ENCODE measurements at regions not wholly inside any gene's neighbourhood (a gene's known extent, or its start where the extent isn't known, plus 50 kb on each side); places are given as distances from the start of the nearest gene placed in this dataset.

DNA sequence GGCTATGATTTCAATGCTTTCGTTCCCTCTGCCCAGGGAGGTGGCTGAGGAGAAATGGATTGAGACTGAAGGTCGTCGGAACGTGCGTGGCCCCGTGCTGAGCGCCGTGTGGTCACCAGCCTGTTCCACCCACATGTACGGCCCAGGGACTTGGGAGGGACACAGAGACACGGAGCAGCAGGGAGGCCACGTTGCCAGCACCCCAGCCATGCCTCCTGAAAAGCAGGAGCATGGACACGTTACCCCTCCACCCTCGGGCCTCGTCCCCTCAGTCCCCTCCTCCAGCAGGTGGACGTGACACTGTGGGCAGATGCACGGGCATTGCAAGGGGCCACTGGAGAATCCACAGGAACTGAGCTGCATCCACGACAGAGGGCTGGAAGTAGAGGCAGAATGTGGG is 133.1 kb upstream of the CST7 start:
- no peak for DNase-seq (ENCODE audit: low read depth)

DNA sequence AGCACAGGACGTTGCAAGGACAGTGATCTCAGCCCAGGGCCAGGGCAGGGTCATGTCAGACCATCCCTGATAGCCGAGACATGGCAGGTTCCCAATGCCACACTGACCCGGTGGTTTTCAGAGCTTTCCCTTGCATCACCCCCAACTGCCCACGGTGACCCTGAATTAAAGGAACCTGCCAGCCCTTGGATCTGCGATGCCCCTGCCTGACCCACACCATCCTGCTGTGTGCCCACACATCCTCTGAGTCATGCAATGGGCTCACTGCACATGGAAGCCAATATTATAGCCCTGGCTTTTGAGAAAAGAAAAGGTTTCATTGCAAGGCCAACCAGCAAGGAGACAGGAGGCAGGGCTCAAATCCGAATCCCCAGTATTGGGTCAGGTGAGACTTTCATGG is 132.6 kb upstream of the CST7 start:
- no peak for DNase-seq (ENCODE audit: low read depth)

DNA sequence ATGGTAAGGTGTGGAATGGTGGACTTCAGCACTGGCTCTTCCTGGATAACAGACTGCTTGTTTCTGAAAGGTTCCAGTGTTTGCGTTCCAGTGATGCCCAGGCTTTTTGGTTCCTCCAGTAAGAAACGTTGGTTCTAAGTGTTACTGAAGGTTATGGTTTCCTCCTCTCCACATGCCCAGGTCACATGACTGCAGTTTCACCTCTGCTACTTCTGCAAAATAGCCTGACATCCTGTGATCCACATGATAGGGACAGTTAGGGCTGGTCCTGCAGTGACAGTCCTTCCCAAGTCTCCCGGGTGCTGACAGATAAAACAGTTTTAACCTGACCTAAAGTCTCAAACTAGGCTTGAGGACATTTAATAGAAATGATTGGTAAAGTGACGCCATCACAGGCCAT is 132.2 kb upstream of the CST7 start:
- DNase-seq (ENCODE audit: low read depth), result no peak

DNA sequence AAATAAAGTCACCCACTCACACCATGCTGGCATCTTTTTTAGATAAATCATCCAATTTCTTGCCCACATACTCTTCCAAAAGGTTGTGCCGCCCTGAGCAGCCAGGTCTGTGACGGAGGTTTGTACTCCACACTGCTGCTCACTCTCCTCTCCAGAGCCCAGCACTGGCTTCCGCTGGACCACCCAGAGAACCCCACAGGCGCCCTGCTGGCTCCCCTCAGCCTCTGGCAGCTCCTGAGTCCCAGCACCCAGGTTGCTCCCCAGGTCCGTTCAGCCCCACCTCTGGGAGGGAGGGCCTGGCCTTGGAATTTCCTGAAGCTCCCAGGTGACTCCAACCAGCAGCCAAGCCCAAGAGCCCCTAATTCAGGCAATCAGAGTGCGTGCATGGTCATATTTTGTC is 131.7 kb upstream of the CST7 start:
- no peak for DNase-seq (ENCODE audit: low read depth)

DNA sequence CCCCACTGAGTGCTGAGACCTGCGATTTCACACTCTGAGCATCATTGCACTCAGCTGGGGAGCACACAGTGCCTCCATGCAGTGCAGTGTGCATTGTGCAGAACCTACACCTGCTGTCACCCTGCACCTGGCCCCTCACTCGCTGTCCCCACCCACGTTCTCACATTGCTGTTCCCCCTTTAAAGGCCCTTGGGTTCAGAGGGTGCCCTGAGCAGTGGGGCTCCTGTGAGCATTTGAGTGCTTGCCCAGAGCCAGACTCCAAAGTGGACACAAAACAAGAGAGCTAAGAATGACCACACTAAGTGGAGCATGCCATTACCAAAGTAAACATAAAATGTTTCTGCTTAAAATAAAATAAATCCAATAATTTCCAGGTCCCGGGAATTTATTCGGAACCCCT is 131.0 kb upstream of the CST7 start:
- DNase-seq (ENCODE audit: low read depth), result no peak

DNA sequence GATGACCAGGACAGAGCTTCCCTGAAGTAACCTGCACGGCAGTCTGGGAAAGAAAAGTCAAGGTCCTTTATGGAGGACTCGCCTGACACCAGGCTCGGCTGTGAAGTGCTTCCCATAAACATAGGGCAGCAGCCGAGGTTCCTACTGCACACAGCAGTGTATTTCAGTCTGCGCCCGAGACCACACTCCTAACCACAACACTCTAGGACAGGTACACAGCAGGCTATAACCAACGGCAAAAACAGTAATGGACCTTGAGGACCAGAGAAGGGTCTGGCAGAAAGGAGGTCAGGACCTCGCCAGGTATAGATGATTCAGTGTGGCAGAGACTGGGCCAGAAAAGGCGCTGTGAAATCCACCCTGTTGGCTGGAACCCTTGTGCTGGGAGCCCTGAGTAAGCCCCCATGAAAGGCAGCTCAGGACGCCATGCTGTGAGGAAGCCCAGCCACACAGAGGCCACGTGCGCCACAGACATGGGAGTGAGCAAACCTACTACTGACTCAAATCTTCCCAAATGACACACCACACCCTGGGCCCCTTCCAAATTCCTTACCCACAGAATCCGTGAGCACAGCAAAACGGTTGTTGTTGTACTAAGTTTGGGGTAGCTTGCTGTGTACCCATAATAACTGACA is 129.6 kb upstream of the CST7 start:
- no peak for DNase-seq (ENCODE audit: low read depth)

DNA sequence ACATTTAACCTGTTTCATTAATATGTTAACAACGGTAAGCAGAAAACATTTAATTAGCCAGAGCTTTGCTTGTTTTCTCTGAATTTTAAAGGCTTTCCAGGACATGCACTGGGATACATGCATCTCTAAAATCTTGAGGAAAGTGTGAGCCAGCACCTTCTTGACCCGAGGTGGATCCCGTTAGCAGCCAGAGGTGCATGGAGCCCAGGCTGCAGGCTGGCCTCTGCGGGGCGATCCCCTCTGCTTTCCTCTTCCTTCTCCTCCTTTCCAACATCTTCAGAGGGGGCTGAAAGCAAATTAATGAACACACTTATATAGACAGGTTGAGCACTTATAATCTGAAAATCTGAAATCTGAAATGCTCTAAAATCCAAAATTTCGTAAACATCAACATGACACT is 128.7 kb upstream of the CST7 start:
- no peak for DNase-seq (ENCODE audit: low read depth)

DNA sequence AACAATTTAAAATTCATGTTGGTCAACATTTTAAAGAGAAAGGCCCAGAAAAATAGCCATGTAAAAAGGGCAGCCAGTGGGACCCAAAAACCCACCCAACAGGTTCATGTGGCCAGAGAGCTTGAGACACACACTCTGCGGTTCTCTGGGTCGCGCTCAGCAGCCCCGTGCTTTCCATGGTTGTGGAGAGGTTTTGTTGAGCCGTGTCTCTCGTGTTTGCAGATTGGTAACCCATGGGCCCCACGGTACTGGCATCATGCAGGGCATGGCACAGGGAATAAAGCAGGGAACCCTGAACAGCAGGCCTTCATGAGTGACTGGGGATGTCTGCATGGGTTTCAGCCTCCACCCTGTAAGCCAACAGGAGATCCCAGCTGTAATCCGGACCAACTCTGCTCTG is 127.7 kb upstream of the CST7 start:
- DNase-seq (ENCODE audit: low read depth), result no peak

DNA sequence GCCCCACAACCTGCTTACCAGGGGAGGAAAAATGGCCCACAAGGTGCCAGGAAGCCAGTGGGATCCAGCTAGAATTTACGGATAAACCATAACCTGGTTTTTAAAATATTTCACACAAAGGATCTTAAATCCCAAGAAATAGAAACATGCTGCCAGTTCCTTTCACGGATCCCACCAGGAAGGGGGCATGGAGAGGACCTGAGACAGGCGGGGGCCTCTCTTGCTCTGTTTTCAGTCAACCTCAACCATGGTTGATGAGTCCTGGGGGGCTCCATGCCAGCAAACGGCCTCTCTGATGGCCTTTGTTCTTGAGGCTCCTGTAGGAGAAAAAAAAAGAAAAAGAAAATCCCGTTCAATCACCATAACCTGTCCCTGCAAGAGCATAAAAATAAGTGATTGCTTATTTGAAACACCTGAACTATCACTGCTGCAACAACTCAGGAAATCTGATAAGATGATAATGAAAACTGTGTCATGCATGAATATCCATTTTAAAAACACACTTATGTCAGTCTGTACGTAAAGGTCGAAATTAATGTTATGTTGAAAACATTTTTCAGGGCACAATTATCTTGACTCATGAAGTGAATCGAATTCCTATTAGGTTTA is 125.8 kb upstream of the CST7 start:
- DNase-seq (ENCODE audit: low read depth), result no peak

DNA sequence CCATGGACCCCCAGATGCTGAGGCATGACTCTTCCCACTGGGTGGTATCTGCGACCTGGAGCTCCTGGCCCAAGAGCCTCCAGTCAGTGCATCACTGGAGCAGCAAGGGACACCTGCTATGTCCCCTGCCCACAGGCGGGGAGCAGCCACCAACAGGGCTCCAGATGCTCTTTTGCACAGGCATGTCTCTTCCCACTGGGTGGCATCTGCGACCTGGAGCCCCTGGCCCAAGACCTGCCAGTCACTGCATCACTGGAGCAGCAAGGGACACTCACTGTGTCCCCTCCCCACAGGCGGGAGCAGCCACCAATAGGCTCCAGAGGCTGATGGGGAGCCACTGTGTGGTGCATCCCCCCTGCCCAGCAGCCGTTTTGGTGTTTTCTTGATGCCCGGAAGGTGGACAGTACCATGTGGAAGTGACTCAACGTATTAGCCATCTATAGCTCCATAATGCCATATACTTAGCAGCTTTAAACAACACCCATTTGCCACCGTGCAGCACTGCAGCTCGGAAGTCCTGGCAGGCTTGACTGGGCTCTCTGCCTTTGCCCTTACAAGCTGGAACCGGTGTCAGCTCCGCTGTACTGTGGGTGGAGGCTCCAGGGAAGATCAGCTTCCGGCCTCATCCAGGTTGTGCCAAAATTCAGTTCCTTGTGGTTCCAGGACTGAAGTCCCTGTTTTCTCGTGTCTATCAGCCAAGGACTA is 124.9 kb upstream of the CST7 start:
- no peak for DNase-seq (ENCODE audit: low read depth)

DNA sequence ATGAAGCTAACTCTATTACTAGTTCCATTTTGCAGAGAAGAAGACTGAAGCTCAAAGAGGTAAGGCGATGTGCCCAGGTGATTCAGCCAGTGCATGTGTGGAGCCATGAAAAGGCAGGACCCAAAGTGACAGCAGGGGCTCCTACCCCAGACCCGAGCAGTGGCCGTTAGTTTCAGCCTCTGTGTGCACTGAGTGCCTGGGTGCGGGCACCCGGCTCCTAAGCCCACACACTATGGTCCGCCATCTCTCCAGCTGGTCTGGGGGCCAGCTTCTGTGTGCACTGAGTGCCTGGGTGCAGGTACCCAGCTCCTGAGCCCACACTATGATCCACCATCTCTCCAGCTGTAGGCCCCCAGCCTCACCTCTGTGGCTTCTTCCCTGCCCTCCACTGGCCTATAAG is 123.5 kb upstream of the CST7 start:
- DNase-seq (ENCODE audit: low read depth), result no peak

DNA sequence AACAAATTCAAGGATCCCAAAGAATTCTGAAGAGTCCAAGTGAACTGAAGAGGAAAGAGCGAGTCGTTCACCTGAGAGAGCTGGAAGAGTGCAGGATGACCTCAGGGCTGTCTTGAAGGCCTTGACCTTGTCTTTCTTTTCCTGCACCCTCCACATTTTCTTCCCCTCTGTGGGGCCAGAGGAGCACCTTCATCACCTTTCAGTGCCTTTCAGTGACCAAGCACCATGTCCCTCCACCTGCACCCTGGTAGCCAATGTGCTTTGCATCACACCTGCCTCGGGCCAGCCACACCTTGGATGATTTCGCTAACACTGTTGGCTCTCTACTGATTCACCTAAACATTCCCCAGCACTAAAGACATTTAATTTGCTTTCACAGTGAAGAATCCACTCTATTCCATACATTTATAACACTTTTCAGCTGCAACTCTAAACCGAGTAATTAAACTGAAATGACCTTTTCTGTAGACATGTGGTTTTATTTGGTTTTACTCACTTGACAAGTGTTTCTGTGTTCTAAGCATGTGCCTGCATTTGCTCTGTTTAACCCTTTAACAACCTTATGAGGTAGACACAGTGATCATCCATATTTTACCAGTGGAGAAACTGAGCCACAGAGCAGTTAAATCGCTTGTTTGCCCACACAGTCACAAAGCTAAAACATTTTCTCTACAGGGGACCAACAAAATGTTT is 121.3 kb upstream of the CST7 start:
- DNase-seq (ENCODE audit: low read depth), result no peak

DNA sequence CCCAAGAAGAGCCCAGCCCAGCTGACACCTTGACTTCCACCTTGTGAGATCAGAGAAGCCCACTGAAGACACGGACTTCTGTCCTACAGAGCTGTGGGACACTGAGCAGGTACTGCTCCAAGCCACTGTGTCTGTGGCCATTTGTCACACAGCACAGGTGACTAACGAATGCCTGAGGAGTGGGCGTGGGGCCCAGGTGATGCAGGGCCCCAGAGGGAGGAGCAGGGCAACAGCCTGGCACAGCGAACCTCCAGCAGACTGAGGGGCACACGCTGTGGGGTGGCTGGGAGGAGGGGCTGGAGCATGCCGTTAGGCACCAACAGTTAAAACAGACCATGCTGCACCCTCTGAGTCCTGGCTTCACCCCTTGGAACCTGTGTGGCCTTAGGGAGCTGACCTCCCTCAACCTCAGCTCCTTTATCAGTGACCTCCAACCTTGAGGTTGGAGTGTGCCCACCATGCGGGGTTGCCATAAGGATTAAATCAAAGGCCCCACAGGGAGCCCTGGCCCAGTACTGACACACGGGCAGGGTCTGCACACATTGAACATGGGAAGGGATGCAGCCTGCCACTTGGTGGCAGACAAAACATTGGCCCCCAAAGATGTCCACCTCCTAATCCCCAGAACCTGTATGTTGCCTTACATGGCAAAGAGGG is 119.9 kb upstream of the CST7 start:
- no peak for DNase-seq (ENCODE audit: low read depth)

DNA sequence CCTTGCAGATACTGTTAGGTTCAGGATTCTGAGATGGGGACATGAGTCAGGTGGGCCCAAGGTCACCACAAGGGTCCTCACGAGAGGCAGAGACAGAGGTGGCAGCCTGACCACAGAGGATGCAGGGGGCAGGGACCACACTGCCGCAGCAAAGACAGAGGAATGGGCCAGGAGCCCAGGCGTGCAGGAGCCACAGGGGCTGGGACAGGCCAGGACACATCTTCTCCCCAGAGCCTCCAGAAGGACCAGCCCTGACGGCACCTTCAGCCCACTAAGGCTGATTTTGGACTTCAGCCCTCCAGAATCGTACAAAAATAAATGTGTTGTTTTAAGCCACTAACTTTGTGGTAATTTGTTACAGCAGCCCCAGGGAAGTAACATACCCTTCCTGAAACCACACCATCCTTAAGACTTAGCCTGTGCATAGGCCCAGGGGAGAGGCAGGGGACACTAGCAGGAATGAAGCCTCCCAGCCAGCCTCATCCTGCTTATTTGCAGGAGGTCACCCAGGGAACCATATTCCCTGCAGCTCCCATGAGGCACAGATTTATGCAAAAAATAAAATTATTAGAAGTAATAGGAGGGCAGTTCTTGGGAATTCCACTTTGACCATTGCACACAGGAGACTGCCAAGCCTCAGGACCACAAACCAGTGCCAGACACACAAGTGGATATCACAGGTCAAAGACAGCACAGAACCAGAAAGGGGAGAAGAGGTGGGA is 119.3 kb upstream of the CST7 start:
- DNase-seq (ENCODE audit: low read depth), result no peak

DNA sequence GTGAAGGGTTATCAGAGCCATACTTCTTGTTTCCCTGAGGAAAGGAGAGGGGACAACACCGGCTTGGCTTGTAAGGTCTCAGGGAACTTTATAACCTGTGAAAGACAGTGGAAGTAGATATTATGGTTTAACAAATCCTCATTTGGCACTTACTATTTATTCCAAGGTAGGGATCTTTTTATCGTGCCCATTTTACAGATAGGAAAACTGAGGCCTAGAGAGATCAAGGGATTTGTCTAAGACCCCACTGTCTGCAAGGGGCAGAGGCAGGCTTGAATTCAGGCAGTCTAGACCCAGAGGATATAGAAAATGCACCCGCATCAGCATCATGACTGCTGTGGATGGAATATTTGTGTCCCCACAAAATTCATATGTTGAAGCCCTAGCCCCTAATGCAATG is 118.4 kb upstream of the CST7 start:
- no peak for DNase-seq (ENCODE audit: low read depth)

DNA sequence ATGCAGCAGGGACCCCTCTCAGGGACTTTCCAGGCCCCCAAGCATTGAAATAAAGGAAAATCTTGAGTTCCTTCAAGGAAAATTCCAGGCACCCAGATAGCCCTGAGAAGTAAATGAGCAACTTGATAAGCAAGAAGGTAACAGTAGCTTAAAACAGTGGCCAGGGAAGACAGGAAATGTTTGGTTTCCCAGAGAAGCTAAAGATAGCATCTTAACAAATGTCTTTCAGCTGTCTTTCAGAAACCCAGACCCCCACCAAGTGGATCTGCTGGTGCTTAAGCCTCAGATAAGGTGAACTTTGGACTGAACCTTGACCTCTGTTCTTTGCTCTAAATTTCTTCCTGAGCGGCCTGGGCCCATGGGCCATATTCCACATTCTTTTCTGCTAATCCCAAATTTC is 117.8 kb upstream of the CST7 start:
- DNase-seq (ENCODE audit: low read depth), result no peak

DNA sequence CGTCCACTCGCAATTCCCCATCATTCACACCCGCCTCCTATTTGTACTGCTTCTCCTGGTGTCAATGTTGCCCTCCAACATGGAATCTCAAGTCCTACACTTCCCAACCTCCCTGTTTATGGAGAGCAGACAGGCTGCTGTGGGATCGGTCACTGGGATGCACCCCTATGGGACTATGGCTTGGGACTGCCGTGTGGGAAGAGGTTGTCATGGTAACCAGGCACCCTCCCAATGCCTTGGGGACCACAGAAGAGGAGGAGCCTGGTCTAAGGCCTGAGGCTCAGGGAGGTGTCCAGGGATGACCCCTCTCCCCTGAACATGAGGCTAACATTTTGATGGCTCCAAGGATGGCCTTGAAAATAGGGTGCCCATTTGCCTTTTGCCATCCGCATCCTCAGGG is 116.6 kb upstream of the CST7 start:
- no peak for DNase-seq (ENCODE audit: low read depth)

DNA sequence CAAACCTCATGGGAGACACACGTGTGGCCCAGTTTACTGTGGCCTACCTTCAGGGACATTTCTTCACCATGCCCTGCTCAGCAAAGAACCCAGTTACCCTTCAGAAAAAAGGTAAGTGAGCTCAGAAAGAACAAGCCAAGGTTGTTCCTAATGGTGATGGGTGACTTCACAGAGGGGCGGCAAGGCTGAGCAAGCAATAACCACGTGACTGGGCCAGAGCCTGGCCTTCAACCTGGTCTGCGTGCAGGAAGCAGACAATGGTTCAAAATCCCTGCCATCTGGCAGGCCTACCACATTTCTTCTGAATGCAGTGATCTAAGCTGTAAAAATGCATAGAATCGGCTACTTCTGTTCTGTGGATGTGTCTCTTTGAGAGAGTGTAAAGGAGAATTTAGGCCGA is 115.5 kb upstream of the CST7 start:
- no peak for DNase-seq (ENCODE audit: low read depth)

DNA sequence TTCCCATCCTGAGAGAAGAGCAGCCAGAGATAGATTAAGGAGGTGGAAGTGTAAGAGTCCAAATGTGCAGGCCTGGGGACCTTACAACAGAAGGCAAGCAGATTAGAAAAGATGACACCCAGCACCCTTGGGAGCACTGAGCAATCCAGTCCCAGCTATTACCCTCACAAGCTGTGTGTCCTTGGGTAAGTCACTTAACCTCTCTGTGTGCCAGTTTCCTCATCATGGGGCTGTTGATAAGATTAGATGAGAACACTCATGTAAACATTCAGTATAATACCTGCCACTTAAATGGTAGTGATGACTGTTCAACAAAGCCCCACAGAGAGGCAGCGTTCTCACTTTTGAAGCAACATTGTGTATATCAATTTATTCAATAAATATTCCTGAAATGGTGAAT is 114.8 kb upstream of the CST7 start:
- DNase-seq (ENCODE audit: low read depth), result no peak

DNA sequence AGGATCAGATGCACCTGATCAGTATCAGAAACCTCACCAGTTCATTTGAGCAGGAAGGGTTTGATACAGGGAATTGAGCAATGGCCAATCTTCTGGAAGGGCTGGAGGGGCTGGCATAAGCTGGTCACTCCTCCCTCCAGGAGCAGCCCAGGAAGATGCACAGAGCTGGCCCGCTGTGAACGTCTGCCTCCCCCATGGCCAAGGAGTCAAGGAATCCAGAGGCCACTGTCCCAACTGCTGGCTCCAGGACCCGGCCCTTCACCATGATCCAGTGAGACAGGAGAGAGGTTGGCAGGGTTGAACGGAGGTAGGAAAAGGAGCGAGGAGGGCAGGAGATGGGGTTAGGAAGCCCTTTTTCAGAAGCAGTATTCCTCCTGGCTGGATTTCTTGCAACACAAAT is 113.9 kb upstream of the CST7 start:
- DNase-seq (ENCODE audit: low read depth), result no peak

DNA sequence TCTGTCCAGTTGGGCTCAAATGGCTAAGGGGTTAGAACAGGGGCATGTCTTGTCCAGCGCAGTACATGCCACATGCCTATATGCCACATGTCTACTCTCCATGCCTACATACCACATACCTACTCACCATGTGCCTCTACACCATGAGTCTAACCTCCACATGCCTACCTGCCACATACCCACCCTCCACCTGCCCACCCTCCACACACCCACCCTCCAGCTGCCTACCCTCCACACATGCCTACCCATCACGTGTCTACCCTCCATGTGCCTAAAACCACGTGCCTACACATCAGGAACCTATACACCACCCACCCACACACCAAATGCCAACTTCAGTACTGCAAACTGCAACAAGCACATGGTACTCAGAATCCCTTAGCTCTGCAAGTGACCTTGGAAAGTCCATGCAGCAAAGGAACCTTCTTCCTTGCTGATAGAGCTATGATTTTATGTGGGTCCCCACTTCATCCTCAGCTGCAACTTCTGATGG is 113.0 kb upstream of the CST7 start:
- DNase-seq (ENCODE audit: low read depth), result no peak
